HepG2 (cell line): ENCODE measurements at regions not wholly inside any gene's neighbourhood (a gene's known extent, or its start where the extent isn't known, plus 50 kb on each side); places are given as distances from the start of the nearest gene placed in this dataset.

Source experiments
- ATAC-seq: fragments of 200-7000 bp; cut with Tn5 transposase; 3 replicates; pipeline ENCODE4 v1.9.1; 2020; ENCODE audit warnings: mild to moderate bottlenecking, moderate library complexity
- BruUV-seq: library from RNA; stranded (reverse); fragments of 400-500 nt; replicated peaks from 2 replicates; lab custom pipeline; 2021; lab: Mats Ljungman, UMichigan
- CTCF ChIA-PET: fragments of 300-600 bp; formaldehyde crosslinking; extraction: SDS; loops from one replicate; lab custom pipeline; 2021; ENCODE audit warnings: low total read pairs, inconsistent platforms, low intra/inter-chr PET ratio; lab: Yijun Ruan, JAX
- POLR2A ChIA-PET: fragments of 350-600 bp; sonication (Branson Sonifier 250); formaldehyde crosslinking; loops from one replicate; lab custom pipeline; 2020; ENCODE audit warnings: antibody characterized with exemption, inconsistent platforms; lab: Yijun Ruan, JAX
- DNase-seq: peaks from one replicate; pipeline ENCODE4 v3.0.0-alpha.2; 2015; ENCODE audit warnings: low spot score
- FAIRE-seq: peaks from 3 replicates; lab custom pipeline; 2011; peaks lifted over from hg19 to GRCh38; lab: Jason Lieb, UNC
- H2AFZ ChIP-seq: one replicate; pipeline ENCODE4 v1.6.1; 2011; ENCODE audit warnings: low read length, inconsistent platforms
- H3K27ac ChIP-seq: fragments of 300-600 bp; 3 replicates; pipeline ENCODE4 v1.8.0; 2011; ENCODE audit warnings: mixed run types, mild to moderate bottlenecking, mixed read lengths, low read length, inconsistent platforms; ENCODE audit not compliant: insufficient read depth; ENCODE audit errors: extremely low read length
- H3K27me3 ChIP-seq, 2 experiments: fragments of 200-600 bp in 1 of 2; 2 replicates in 1 of 2; 3 replicates in 1 of 2; pipeline versions ENCODE4 v1.6.0 to v1.8.0; 2011; ENCODE audit warnings: low read length in 2 of 2, mild to moderate bottlenecking in 2 of 2, moderate library complexity in 2 of 2, inconsistent platforms in 1 of 2; ENCODE audit not compliant: insufficient read depth in 2 of 2, control insufficient read depth in 1 of 2
- H3K36me3 ChIP-seq, 2 experiments: fragments of 200-600 bp in 1 of 2; replicated peaks in 1 of 2; 2 replicates in 1 of 2; 3 replicates in 1 of 2; pipeline versions ENCODE4 v1.5.1 to v1.8.0; 2011; ENCODE audit warnings: low read length in 2 of 2, inconsistent platforms in 1 of 2; ENCODE audit not compliant: insufficient read depth in 2 of 2, control insufficient read depth in 1 of 2
- H3K4me1 ChIP-seq: 2 replicates; pipeline ENCODE4 v1.5.1; 2012; ENCODE audit warnings: low read length, inconsistent platforms; ENCODE audit not compliant: insufficient read depth
- H3K4me2 ChIP-seq: 2 replicates; pipeline ENCODE4 v1.6.0; 2011; ENCODE audit warnings: low read depth, low read length, inconsistent platforms
- H3K4me3 ChIP-seq, 3 experiments: fragments of 200-600 bp in 1 of 3; sonication (generic), shearing (Covaris generic) in 1 of 3; replicated peaks in 1 of 3; 2 replicates each; pipeline ENCODE4 v1.5.1; 2011 to 2016; ENCODE audit warnings: low read length in 3 of 3, inconsistent platforms in 2 of 3, low read depth in 2 of 3, mild to moderate bottlenecking in 2 of 3, control low read depth in 1 of 3, mixed read lengths in 1 of 3; ENCODE audit not compliant: insufficient read depth in 1 of 3
- H3K79me2 ChIP-seq: one replicate; pipeline ENCODE4 v1.6.1; 2011; ENCODE audit warnings: low read length, inconsistent platforms; ENCODE audit not compliant: insufficient read depth
- H3K9ac ChIP-seq: 2 replicates; pipeline ENCODE4 v1.6.0; 2011; ENCODE audit warnings: mild to moderate bottlenecking, low read depth, low read length, inconsistent platforms; ENCODE audit not compliant: insufficient read depth
- H3K9me3 ChIP-seq: 2 replicates; pipeline ENCODE4 v1.5.1; 2012; ENCODE audit warnings: mild to moderate bottlenecking, low read length
- H4K20me1 ChIP-seq: 2 replicates; pipeline ENCODE4 v1.6.0; 2011; ENCODE audit warnings: inconsistent platforms, mild to moderate bottlenecking, low read length, moderate library complexity; ENCODE audit not compliant: insufficient read depth
- ASH2L ChIP-seq: fragments of 300-600, 200-600 bp; sonication (generic); IDR thresholded peaks from 2 replicates; pipeline ENCODE4 v1.7.0; 2017; ENCODE audit warnings: low read depth, mild to moderate bottlenecking, moderate library complexity, mixed read lengths, low read length; ENCODE audit not compliant: insufficient read length
- ATM ChIP-seq: fragments of 450-650 bp; IDR thresholded peaks from 2 replicates; pipeline ENCODE4 v1.7.1; 2017; ENCODE audit warnings: mild to moderate bottlenecking, borderline replicate concordance
- NR1H2 ChIP-seq: sonication (generic); formaldehyde crosslinking; IDR thresholded peaks from 2 replicates; pipeline ENCODE4 v1.8.1; 2022; ENCODE audit warnings: low read depth, missing genetic modification reagents, borderline replicate concordance
- STAG1 ChIP-seq: sonication (generic); formaldehyde crosslinking; IDR thresholded peaks from 2 replicates; pipeline ENCODE4 v1.4.0; 2020; ENCODE audit warnings: missing genetic modification reagents
- TCF7 ChIP-seq: sonication (generic); IDR thresholded peaks from 2 replicates; pipeline ENCODE4 v1.6.1; 2016; ENCODE audit warnings: antibody characterized with exemption, low read depth
- TRIM22 ChIP-seq: fragments of 450-650 bp; IDR thresholded peaks from 2 replicates; pipeline ENCODE4 v1.6.1; 2017
- ZNF280B ChIP-seq: sonication (generic); formaldehyde crosslinking; IDR thresholded peaks from 2 replicates; pipeline ENCODE4 v1.5.0; 2020; ENCODE audit warnings: missing genetic modification reagents, mild to moderate bottlenecking, borderline replicate concordance
- ZNF816 ChIP-seq: sonication (generic); formaldehyde crosslinking; IDR thresholded peaks from 2 replicates; pipeline ENCODE4 v1.8.0; 2022; ENCODE audit warnings: missing genetic modification reagents, mild to moderate bottlenecking, borderline replicate concordance
- WGBS: methylation state at CpG from one replicate; pipeline ENCODE4 v1.1.6; 2017; ENCODE audit warnings: low lambda C conversion rate; 5-methylcytosine and 5-hydroxymethylcytosine counted together
- in situ Hi-C: cut with HindIII; loops from 2 replicates; pipeline ENCODE4 v1.10.0; 2017; ENCODE audit warnings: low pct_unique_long_range_greater_than_20kb; ENCODE audit not compliant: extremely low pct_ligation_motif_present
- intact Hi-C: fragments of 100-400 bp; cut with micrococcal nuclease; formaldehyde crosslinking; loops from one replicate; pipeline ENCODE4 v1.10.0; 2022; ENCODE audit not compliant: unreplicated experiment

DNA sequence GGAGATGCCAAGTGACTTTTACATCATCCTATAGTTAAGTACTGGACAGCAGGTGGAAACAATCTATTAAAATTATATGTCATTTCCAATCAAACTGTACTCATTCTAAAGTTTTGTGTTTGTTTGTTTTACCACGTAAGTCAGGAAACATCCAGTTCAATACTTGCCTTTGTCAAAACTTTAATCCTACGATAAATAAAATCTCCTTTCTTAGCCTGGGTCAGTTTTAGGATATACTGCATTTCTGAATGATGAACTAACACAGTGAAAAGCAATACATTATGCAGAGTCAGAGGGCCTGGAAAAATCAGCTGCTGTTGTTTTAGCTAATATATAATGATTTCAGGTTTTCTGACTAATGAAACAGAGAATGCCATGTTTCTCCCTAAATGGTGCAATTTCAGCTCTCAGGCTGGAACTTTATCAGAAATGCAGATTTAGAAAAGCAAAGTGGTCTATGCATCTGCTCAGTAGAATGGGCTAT, 756.4 kb downstream of the CDH11 start:
- CTCF ChIA-PET: no interaction called here
- Histone ChIP-seq H3K4me3 (no peak overlapping the region), H4K20me1 (no peaks in the 10 kb centered on the region), H3K9me3 (peaks cover 16% of the 10 kb centered on the region; the same call in 1 of the 2 replicates), H3K27ac (no peak overlapping the region), H3K9ac (no peak overlapping the region), H3K36me3 (no peaks in the 10 kb centered on the region), H3K79me2 (no peaks in the 10 kb centered on the region), H2AFZ (no peak overlapping the region), H3K4me1 (no peaks in the 10 kb centered on the region), H3K4me2 (no peak overlapping the region), H3K27me3 (no peaks in the 10 kb centered on the region)
- TF ChIP-seq ZNF280B (CRISPR knock-in tag) (no peak), ATM (no peak), TRIM22 (no peak), TCF7 (no peak), ZNF816 (CRISPR knock-in tag) (no peak), STAG1 (no peak), NR1H2 (CRISPR knock-in tag) (no peak), ASH2L (no peak)
- no peak for FAIRE-seq
- intact Hi-C loops: no loop called here
- in situ Hi-C loops: no loop called here
- DNase-seq: no peak
- BruUV-seq: no TSS peak
- ATAC-seq: no peak
- POLR2A ChIA-PET: no interaction called here
- WGBS: 7% methylated on average over 2 of the region's 2 CpGs
